Kidney glomerular epithelial cell (primary cell): ENCODE measurements at regions not wholly inside any gene's neighbourhood (a gene's known extent, or its start where the extent isn't known, plus 50 kb on each side); places are given as distances from the start of the nearest gene placed in this dataset.
"Not testable (repeated sequence)": the region's sequence is repeated elsewhere in the genome, so short reads cannot be mapped to it uniquely, and the experiment has no call there.

Source experiments
- DNase-seq: peaks from one replicate; lab custom pipeline; 2025; lab: John Stamatoyannopoulos, UW

DNA sequence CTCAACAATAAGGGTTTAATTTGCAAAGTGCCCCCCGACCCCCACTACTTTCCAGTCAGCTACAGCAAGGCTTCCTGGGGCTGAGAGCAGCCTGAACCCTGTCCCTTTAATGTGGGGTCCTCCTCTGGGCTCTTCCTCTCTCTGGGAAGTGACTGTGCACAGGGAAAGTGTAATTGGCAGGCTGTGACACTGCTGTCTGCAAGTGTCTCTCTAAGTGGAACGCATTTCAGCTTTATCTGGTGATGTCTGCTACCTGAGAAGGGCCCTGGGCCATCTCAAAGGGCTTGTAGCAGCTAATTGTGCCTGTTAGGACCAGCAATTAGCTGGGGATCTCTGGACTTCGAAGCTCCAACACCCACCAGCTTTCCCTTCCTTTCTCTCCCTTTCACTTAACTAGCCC is 406.6 kb downstream of the TSHZ3 start:
- no peak for DNase-seq

- DNase-seq = no peak
Measured at GRCh38 chr19:30941591-30941990, 407.6 kb downstream of the TSHZ3 start.

- no peak for DNase-seq
Measured at GRCh38 chr19:30936276-30936675, 413.0 kb downstream of the TSHZ3 start.

DNA sequence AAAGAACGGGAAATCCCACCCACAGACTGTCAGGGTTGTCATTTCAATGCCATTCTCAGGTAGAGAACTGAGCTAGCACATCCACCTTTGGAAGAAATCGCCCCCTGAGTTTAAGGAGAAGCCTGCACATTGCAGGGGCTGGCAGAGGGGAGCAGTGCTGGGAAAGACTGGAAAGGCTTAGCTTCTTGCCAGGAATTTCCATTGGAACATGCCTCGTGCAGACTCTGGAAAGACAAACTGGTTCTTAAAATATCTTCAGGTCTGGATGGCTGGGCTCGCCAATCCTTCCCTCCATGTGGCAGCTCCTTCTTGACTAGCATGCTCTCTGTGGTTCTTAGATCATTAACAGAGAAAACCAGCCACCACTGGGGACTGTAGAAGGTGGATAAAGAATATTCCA is 414.1 kb downstream of the TSHZ3 start:
- no peak for DNase-seq

- DNase-seq = not testable (repeated sequence)
Measured at GRCh38 chr19:30933454-30933853, 415.8 kb downstream of the TSHZ3 start.

DNA sequence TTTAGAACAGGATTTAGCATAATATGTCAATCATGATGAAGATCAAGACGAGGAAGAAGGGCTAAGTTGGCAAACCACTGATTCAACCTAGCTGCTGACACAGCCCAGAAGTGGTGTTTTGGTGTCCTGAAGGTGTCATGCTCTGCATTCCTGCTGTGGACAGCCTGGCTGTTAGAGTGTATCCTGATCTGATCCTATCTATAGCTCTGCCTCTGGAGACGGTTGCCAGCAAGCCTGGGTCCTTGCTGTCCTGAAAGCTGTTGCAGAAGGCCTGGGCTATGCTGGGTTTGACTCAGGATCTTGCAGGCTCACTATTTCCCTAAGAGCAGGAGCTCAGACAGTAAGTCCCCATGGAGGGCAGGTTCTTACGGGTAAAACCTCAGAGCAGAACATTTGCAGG is 416.4 kb downstream of the TSHZ3 start:
- DNase-seq = no peak

GRCh38 chr19:30930941-30931706 is 418.1 kb downstream of the TSHZ3 start:
- DNase-seq = no peak

DNA sequence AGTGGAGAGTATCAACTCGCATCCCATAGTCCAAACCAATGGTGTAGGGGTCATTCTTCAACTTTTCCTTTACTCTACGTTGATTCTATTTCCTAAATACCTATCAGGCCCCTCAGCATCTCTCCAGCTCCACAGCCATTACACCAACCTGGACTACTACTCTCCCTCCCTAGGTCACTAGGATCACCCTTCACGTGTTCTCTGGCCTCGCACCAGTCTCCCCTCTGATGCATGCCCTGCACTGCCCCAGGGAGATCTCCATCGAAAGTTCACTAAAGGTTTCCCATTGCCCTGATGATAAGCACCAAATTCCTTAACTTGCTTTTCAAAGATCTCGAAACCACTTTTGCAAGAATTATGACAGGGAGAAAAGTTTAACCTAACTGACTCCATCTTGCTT is 421.5 kb downstream of the TSHZ3 start:
- no peak for DNase-seq

- no peak for DNase-seq
Measured at GRCh38 chr19:30924670-30925069, 424.6 kb downstream of the TSHZ3 start.

- no peak for DNase-seq
Measured at GRCh38 chr19:30924069-30924636, 425.1 kb downstream of the TSHZ3 start.

GRCh38 chr19:30923621-30924020 is 425.6 kb downstream of the TSHZ3 start:
- no peak for DNase-seq

GRCh38 chr19:30923096-30923495 is 426.1 kb downstream of the TSHZ3 start:
- DNase-seq = no peak

- DNase-seq = no peak
Measured at GRCh38 chr19:30920222-30920621, 429.0 kb downstream of the TSHZ3 start.

- DNase-seq = no peak
Measured at GRCh38 chr19:30919737-30920136, 429.5 kb downstream of the TSHZ3 start.

- DNase-seq = no peak
Measured at GRCh38 chr19:30916238-30916637, 433.0 kb downstream of the TSHZ3 start.

GRCh38 chr19:30911491-30911890 is 437.7 kb downstream of the TSHZ3 start:
- DNase-seq = no peak

DNA sequence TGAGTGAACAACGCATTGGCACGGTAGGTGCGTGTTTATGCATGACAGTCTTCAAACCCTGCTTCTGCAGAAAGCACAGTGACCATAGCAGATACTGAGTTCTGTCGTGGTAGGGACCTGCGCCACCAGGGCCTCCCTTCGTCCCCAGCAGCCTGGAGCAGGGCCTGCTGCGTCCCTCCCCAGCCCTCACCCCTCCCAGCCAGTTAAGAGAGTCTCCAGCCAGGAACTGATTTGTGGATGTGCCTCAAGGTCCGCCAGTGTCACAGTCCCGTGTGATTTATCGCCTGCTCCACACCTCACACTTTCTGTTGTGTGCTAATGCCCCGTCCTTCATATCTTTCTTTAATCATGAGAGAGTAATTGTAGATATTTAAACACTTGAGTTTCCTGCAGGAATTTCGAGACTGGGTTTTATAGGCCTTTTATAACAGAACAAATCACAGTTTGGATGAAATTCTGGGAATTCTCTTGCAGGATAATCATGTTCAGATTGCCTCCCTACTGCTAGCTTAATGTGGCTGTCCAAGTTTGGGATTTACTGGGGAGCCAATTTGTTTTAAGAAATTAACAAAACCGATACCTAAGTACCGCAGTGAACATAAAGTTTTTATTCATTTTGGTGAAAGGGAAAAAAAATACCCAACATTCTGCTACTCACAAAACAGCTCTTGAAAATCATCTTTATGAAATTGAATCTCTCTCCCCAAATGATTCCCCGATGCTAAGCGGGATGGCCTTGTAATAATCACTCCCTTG is 438.6 kb downstream of the TSHZ3 start:
- DNase-seq = no peak

DNA sequence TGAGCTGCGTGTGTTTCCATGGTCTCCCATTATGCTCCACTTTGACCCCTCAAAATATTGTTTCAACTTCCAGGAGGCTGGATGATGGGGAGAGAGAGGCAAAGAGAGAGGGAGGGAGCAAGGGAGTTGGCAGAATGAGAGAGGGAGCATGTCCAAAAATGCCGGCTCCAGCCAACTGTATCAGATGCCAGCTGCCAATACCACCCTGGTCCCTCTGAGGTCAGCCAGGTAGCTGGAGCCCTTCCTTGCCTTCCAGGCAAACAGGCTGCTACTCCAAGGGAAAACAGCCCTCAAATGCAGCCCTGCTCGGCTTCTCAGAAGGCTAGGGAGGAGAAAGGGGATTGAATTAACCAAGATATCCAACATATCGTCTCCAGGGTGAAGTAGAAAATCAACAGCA is 440.0 kb downstream of the TSHZ3 start:
- no peak for DNase-seq

DNA sequence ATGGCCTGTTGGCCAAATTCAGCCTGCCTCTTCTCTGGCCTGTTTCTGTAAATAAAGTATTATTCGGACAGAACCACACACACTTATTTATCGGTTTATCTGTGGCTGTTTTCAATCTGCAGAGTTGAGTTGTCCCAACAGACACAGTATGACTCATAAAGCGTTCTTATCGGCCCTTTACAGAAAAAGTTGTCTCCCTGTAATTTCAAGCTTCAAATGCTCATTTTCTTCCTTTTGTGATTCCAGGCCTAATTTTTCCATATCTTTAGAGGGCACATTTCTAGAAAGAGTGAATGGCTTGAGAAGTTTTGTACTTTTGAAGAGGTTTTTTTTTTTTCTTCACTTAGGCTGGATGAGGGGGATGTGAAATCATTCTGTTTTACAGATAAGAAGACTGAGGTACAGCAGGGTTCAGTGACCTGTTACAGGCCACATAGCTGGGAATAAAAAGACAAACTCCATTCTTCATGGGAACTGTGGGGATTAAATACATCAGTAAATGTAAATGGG is 440.9 kb downstream of the TSHZ3 start:
- DNase-seq = no peak

GRCh38 chr19:30906871-30907270 is 442.4 kb downstream of the TSHZ3 start:
- no peak for DNase-seq

GRCh38 chr19:30900051-30900450 is 449.2 kb downstream of the TSHZ3 start:
- no peak for DNase-seq

GRCh38 chr19:30898353-30899103 is 450.7 kb downstream of the TSHZ3 start:
- no peak for DNase-seq
